ENCODE measurements at regions not wholly inside any gene's neighbourhood (a gene's known extent, or its start where the extent isn't known, plus 50 kb on each side); places are given as distances from the start of the nearest gene placed in this dataset.

DNA sequence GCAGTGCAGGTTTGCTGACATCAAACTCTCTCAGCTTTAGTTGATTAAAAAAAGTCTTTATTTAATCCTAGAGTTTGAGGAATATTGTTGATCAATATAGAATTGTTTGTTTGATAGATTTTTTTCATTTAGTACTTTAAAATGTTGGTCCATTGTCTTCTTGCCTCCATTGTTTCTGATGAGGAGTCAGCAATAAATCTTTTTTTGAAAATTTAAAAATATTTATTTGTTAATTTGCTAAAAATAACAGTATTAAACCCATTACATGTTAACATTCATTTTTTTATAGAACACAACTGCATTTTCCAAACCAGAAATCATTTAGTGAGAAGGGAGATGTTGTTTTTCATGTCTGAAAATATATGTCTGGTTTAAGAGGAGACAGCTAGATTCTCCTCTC is 173.8 kb upstream of the USP24 start:
- no peak for TF ChIP-seq EZH2 (IDR thresholded peaks at IDR 0.05; ENCODE audit: borderline replicate concordance, low read length)
- TF ChIP-seq, protein P1, sequence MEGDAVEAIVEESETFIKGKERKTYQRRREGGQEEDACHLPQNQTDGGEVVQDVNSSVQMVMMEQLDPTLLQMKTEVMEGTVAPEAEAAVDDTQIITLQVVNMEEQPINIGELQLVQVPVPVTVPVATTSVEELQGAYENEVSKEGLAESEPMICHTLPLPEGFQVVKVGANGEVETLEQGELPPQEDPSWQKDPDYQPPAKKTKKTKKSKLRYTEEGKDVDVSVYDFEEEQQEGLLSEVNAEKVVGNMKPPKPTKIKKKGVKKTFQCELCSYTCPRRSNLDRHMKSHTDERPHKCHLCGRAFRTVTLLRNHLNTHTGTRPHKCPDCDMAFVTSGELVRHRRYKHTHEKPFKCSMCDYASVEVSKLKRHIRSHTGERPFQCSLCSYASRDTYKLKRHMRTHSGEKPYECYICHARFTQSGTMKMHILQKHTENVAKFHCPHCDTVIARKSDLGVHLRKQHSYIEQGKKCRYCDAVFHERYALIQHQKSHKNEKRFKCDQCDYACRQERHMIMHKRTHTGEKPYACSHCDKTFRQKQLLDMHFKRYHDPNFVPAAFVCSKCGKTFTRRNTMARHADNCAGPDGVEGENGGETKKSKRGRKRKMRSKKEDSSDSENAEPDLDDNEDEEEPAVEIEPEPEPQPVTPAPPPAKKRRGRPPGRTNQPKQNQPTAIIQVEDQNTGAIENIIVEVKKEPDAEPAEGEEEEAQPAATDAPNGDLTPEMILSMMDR (IDR thresholded peaks at IDR 0.05; ENCODE audit: low read length) = no peak
- no peaks in the 10 kb centered on the region for H3K4me1 ChIP-seq (ENCODE audit: insufficient read depth, low read length, severe bottlenecking)
- no peak overlapping the region for H3K9ac ChIP-seq (ENCODE audit: low read length)
- H3K36me3 ChIP-seq (ENCODE audit: insufficient read depth, low read length) = no peaks in the 10 kb centered on the region
- no peak overlapping the region for H3K4me3 ChIP-seq (ENCODE audit: low read depth, low read length, poor library complexity, severe bottlenecking)
- no peaks in the 10 kb centered on the region for H4K20me1 ChIP-seq (ENCODE audit: insufficient read depth, low read length)
- no peaks in the 10 kb centered on the region for H3K9me2 ChIP-seq (ENCODE audit: low read depth, low read length)
- no peak overlapping the region for H3K27ac ChIP-seq (ENCODE audit: low read depth, low read length, poor library complexity, severe bottlenecking)
- no peaks in the 10 kb centered on the region for H3K79me2 ChIP-seq (ENCODE audit: insufficient read depth, low read length)
- no peak overlapping the region for H3K4me2 ChIP-seq (ENCODE audit: low read length)
- no peak overlapping the region for H2AFZ ChIP-seq (ENCODE audit: low read length)
- no peaks in the 10 kb centered on the region for H3K9me3 ChIP-seq (ENCODE audit: low read length)
- no peaks in the 10 kb centered on the region for H3F3A ChIP-seq (ENCODE audit: insufficient read depth, low read length)
- no peaks in the 10 kb centered on the region for H3K27me3 ChIP-seq (ENCODE audit: insufficient read depth, low read length)

DNA sequence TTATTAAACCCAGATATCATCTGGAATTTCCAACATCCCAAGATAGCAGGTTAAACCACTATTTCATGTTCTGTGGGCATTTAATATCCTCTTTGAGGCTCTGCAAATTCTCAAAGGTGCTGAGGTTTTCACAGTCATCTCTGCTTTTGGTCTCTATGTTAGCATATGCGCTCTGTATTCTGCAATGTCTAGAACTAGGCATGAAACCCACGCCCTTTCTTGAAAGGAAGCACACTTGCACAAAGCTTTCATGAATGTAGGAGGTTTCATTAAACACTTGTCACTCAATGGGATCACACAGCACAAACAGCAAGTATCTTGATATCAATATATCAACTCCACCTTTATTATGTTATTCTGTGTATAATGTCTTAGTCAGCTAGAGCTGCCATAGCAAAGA is 172.0 kb upstream of the USP24 start:
- no peaks in the 10 kb centered on the region for H3K9me3 ChIP-seq (ENCODE audit: low read length)
- H3K4me3 ChIP-seq (ENCODE audit: low read depth, low read length, poor library complexity, severe bottlenecking) = no peak overlapping the region
- no peaks in the 10 kb centered on the region for H3K36me3 ChIP-seq (ENCODE audit: insufficient read depth, low read length)
- H3K27me3 ChIP-seq (ENCODE audit: insufficient read depth, low read length) = no peaks in the 10 kb centered on the region
- no peaks in the 10 kb centered on the region for H3K4me1 ChIP-seq (ENCODE audit: insufficient read depth, low read length, severe bottlenecking)
- no peak overlapping the region for H3K27ac ChIP-seq (ENCODE audit: low read depth, low read length, poor library complexity, severe bottlenecking)
- no peak overlapping the region for H2AFZ ChIP-seq (ENCODE audit: low read length)
- H3K9me2 ChIP-seq (ENCODE audit: low read depth, low read length) = no peaks in the 10 kb centered on the region
- no peak overlapping the region for H3K9ac ChIP-seq (ENCODE audit: low read length)
- TF ChIP-seq, protein P1 (IDR thresholded peaks at IDR 0.05; ENCODE audit: low read length) = no peak
- TF ChIP-seq EZH2 (IDR thresholded peaks at IDR 0.05; ENCODE audit: borderline replicate concordance, low read length) = no peak
- no peaks in the 10 kb centered on the region for H3K79me2 ChIP-seq (ENCODE audit: insufficient read depth, low read length)
- H4K20me1 ChIP-seq (ENCODE audit: insufficient read depth, low read length) = no peaks in the 10 kb centered on the region
- no peak overlapping the region for H3K4me2 ChIP-seq (ENCODE audit: low read length)
- no peaks in the 10 kb centered on the region for H3F3A ChIP-seq (ENCODE audit: insufficient read depth, low read length)

DNA sequence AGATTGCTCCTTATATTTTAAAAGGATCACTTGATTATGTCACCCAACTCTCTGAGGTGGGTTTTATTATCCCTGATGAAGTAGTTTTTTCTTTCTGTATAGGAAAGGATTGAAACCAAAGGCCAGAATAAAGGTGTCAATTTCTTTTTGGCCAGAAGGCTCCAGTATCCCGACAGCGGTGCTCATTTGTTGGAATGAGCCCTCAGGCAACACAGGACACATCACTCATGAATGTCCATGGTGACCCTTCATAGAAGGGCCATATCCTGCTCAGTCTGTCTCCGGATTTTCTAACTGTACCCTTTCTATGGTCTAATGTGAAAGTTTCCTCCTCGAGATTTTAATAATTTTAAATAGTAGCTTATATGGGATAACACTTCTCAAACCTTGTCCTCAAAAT is 171.3 kb upstream of the USP24 start:
- no peaks in the 10 kb centered on the region for H3K36me3 ChIP-seq (ENCODE audit: insufficient read depth, low read length)
- no peak overlapping the region for H3K4me3 ChIP-seq (ENCODE audit: low read depth, low read length, poor library complexity, severe bottlenecking)
- H3K27ac ChIP-seq (ENCODE audit: low read depth, low read length, poor library complexity, severe bottlenecking) = no peak overlapping the region
- no peaks in the 10 kb centered on the region for H3F3A ChIP-seq (ENCODE audit: insufficient read depth, low read length)
- H3K9ac ChIP-seq (ENCODE audit: low read length) = no peak overlapping the region
- H4K20me1 ChIP-seq (ENCODE audit: insufficient read depth, low read length) = no peaks in the 10 kb centered on the region
- no peaks in the 10 kb centered on the region for H3K79me2 ChIP-seq (ENCODE audit: insufficient read depth, low read length)
- H3K9me2 ChIP-seq (ENCODE audit: low read depth, low read length) = no peaks in the 10 kb centered on the region
- H3K9me3 ChIP-seq (ENCODE audit: low read length) = no peaks in the 10 kb centered on the region
- H2AFZ ChIP-seq (ENCODE audit: low read length) = no peak overlapping the region
- H3K4me1 ChIP-seq (ENCODE audit: insufficient read depth, low read length, severe bottlenecking) = no peaks in the 10 kb centered on the region
- TF ChIP-seq EZH2 (IDR thresholded peaks at IDR 0.05; ENCODE audit: borderline replicate concordance, low read length) = no peak
- TF ChIP-seq, protein P1 (IDR thresholded peaks at IDR 0.05; ENCODE audit: low read length) = no peak
- H3K4me2 ChIP-seq (ENCODE audit: low read length) = no peak overlapping the region
- H3K27me3 ChIP-seq (ENCODE audit: insufficient read depth, low read length) = no peaks in the 10 kb centered on the region
